ENCODE measurements at regions not wholly inside any gene's neighbourhood (a gene's known extent, or its start where the extent isn't known, plus 50 kb on each side); places are given as distances from the start of the nearest gene placed in this dataset.

GRCh38 chr6:95848717-95849116 lies 167.1 kb upstream of the FUT9 start:
- no peak for TF ChIP-seq CTCF (IDR thresholded peaks at IDR 0.05; ENCODE audit: low read depth, low read length, poor library complexity, severe bottlenecking)
- no peak for TF ChIP-seq EZH2phosphoT487 (IDR thresholded peaks at IDR 0.05; ENCODE audit: borderline replicate concordance, low read length)
